ENCODE measurements at regions not wholly inside any gene's neighbourhood (a gene's known extent, or its start where the extent isn't known, plus 50 kb on each side); places are given as distances from the start of the nearest gene placed in this dataset.

DNA sequence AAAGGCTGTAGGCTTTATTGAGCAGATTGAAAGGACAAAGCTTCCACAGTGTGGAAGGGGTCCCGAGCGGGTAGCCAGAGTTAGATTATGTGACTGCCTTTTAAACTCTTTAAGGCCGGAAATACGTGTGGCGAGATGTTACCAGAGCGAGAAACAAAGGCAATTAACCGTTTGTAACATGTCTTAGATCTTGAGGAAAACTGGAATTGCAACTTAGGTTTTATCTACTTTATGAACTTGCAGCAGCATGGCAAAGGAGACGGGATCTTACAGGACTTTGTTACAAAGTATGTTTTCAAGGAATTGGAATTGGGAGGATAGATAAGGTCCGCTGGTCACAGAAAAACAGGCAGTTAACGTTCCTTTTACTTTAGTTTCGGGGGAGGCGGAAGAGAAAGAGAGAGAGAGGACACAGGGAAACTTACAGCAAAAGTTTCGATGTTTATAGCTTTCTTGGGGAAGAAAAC is 594.7 kb upstream of the ADGRB3 start:
- Histone ChIP-seq H3K9me3 (ENCODE audit: control extremely low read depth in 1 of 5, control insufficient read depth in 4 of 5, insufficient read depth in 2 of 5, low read depth in 1 of 5, low read length in 4 of 5) (no peaks in the 10 kb centered on the region), H3K36me3 (ENCODE audit: control insufficient read depth in 4 of 4, insufficient read depth in 4 of 4, low read length in 3 of 4) (no peaks in the 10 kb centered on the region), H3K4me1 (ENCODE audit: control extremely low read depth in 1 of 4, control insufficient read depth in 4 of 4, insufficient read depth in 4 of 4, low read length in 3 of 4) (no peaks in the 10 kb centered on the region), H3K4me3 (ENCODE audit: control insufficient read depth in 1 of 7, extremely low read depth in 1 of 7, insufficient read depth in 4 of 7, low read depth in 2 of 7, low read length in 6 of 7) (peak overlapping the region in 2 of 7 experiments; percentile 19 to 52), H3K27me3 (replicated peaks in 2 of 5; ENCODE audit: control insufficient read depth in 4 of 5, insufficient read depth in 5 of 5, low read length in 4 of 5) (no peaks in the 10 kb centered on the region), H3K27ac (ENCODE audit: insufficient read depth in 1 of 2, low read depth in 1 of 2, low read length in 2 of 2, poor library complexity in 1 of 2, severe bottlenecking in 2 of 2) (peak overlapping the region in 1 of 2 experiments; percentile 76)
- POLR2A ChIA-PET, result interaction anchor here (0.6 kb wide), 1 partner anchor 269 kb away, joined by 5 read pairs; no protein-coding TSS in a partner anchor
- 61% methylated on average over 13 of the region's 13 CpGs for WGBS (ENCODE audit: insufficient coverage)
- CTCF ChIA-PET, result no interaction called here
- DNase-seq, result no peak

DNA sequence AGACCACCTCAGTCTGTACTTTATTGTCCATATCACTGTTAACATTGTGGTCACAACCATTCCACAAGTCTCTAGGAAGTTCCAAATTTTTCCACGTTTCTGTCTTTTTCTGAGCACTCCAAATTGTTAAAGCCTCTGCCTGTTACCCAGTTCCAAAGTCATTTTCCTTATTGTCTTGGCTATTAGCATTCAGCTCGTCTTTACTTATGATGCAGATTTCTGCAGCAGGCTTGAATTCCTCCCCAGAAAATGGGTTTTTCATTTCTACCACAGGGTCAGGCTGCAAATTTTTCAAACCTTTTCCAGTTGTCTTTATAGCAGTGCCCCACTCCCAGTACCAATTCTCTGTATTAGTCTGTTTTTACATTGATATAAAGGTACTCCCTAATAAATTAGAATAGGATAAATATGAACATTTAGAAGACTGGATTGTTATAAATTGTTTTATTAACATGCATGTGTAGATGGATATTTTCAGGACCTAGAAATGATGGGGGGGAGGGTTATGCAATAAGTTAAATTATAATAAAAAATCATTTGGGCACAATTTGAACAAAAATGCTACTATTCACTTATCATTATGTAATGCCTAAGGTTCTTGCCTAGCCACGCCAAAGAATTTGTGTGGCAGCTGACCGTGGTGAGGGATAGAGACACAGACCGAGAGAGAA is 595.3 kb upstream of the ADGRB3 start:
- Histone ChIP-seq H3K36me3 (ENCODE audit: control insufficient read depth in 4 of 4, insufficient read depth in 4 of 4, low read length in 3 of 4) (no peaks in the 10 kb centered on the region), H3K27me3 (replicated peaks in 2 of 5; ENCODE audit: control insufficient read depth in 4 of 5, insufficient read depth in 5 of 5, low read length in 4 of 5) (no peaks in the 10 kb centered on the region), H3K4me1 (ENCODE audit: control extremely low read depth in 1 of 4, control insufficient read depth in 4 of 4, insufficient read depth in 4 of 4, low read length in 3 of 4) (no peaks in the 10 kb centered on the region), H3K27ac (ENCODE audit: insufficient read depth in 1 of 2, low read depth in 1 of 2, low read length in 2 of 2, poor library complexity in 1 of 2, severe bottlenecking in 2 of 2) (peak overlapping the region in 1 of 2 experiments; percentile 76), H3K4me3 (ENCODE audit: control insufficient read depth in 1 of 7, extremely low read depth in 1 of 7, insufficient read depth in 4 of 7, low read depth in 2 of 7, low read length in 6 of 7) (no peak overlapping the region), H3K9me3 (ENCODE audit: control extremely low read depth in 1 of 5, control insufficient read depth in 4 of 5, insufficient read depth in 2 of 5, low read depth in 1 of 5, low read length in 4 of 5) (no peaks in the 10 kb centered on the region)
- ChIA-PET POLR2A (no interaction called here), CTCF (no interaction called here)
- WGBS (ENCODE audit: insufficient coverage), result 54% methylated on average over 4 of the region's 5 CpGs
- DNase-seq, result no peak

DNA sequence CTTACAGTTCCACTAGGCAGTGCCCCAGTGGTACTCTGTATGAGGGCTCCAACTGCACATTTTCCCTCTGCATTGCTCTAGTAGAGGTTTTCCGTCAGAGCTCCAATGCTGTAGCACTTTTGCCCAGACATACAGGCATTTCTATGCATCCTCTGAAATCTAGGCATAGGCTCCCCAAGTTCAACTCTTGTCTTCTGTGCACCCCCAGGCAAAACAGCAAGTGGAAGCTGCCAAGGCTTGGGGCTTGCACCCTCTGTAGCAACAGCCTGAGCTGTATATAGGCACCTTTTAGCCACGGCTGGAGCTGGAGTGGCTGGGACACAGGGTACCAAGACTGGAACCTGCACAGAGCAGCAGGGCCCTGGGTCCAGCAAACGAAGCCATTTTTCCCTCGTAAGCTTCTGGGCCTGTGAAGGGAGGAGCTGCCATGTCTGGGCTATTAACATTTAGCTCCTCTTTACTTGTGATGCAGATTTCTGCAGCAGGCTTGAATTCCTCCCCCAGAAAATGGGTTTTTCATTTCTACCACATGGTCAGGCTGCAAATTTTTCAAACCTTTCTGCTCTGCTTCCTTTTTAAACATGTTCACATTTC is 596.2 kb upstream of the ADGRB3 start:
- no peak overlapping the region for H3K4me3 ChIP-seq (ENCODE audit: control insufficient read depth in 1 of 7, extremely low read depth in 1 of 7, insufficient read depth in 4 of 7, low read depth in 2 of 7, low read length in 6 of 7)
- DNase-seq, result no peak
- no peaks in the 10 kb centered on the region for H3K36me3 ChIP-seq (ENCODE audit: control insufficient read depth in 4 of 4, insufficient read depth in 4 of 4, low read length in 3 of 4)
- no peaks in the 10 kb centered on the region for H3K9me3 ChIP-seq (ENCODE audit: control extremely low read depth in 1 of 5, control insufficient read depth in 4 of 5, insufficient read depth in 2 of 5, low read depth in 1 of 5, low read length in 4 of 5)
- H3K27ac ChIP-seq (ENCODE audit: insufficient read depth in 1 of 2, low read depth in 1 of 2, low read length in 2 of 2, poor library complexity in 1 of 2, severe bottlenecking in 2 of 2), result peak overlapping the region in 1 of 2 experiments; percentile 76
- ChIA-PET CTCF (no interaction called here), POLR2A (no interaction called here)
- no peaks in the 10 kb centered on the region for H3K27me3 ChIP-seq (replicated peaks in 2 of 5; ENCODE audit: control insufficient read depth in 4 of 5, insufficient read depth in 5 of 5, low read length in 4 of 5)
- H3K4me1 ChIP-seq (ENCODE audit: control extremely low read depth in 1 of 4, control insufficient read depth in 4 of 4, insufficient read depth in 4 of 4, low read length in 3 of 4), result no peaks in the 10 kb centered on the region
- WGBS (ENCODE audit: insufficient coverage), result 75% methylated on average over 4 of the region's 4 CpGs

DNA sequence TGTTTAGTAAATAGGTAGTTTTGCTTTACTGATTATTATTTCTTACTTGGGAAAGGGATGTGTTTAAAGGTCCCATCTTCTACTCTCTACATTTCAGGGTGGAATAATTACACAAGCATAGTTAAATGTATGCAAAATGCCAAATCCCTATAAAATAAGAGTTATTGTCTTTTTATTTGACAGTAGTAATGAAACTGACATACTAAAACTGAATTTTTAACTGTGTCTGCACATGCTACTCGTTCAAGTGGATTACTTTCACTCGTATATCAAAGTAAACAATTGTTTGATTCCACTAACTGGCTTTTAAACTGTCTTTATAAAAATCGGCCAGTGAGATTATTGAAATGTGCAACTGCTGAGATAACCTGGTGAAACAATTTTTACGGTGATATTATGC is 602.9 kb upstream of the ADGRB3 start:
- WGBS (ENCODE audit: insufficient coverage), result no CpG with 5 or more reads among the region's 4 CpGs

DNA sequence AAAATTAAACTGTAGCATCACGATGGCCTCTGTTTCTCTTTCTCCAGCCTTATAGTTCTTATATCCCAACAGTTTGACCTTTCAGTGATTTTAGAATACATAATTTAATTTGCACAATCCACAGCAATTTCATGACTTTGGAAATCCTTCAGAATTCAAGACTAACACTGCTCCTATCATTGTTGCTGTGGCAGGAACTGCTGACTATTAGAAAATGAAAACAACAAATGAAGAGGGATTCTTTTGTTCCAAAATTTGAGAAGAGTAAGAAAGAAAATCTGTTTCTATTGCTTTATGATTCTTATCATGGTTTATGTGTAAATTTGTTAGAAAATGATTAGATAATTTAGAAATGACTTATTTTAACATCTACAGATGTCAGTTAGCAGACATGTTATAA is 604.0 kb upstream of the ADGRB3 start:
- Histone ChIP-seq H3K27me3 (replicated peaks in 2 of 5; ENCODE audit: control insufficient read depth in 4 of 5, insufficient read depth in 5 of 5, low read length in 4 of 5) (no peaks in the 10 kb centered on the region), H3K9me3 (ENCODE audit: control extremely low read depth in 1 of 5, control insufficient read depth in 4 of 5, insufficient read depth in 2 of 5, low read depth in 1 of 5, low read length in 4 of 5) (no peaks in the 10 kb centered on the region), H3K27ac (ENCODE audit: insufficient read depth in 1 of 2, low read depth in 1 of 2, low read length in 2 of 2, poor library complexity in 1 of 2, severe bottlenecking in 2 of 2) (no peak overlapping the region), H3K4me3 (ENCODE audit: control insufficient read depth in 1 of 7, extremely low read depth in 1 of 7, insufficient read depth in 4 of 7, low read depth in 2 of 7, low read length in 6 of 7) (no peak overlapping the region), H3K4me1 (ENCODE audit: control extremely low read depth in 1 of 4, control insufficient read depth in 4 of 4, insufficient read depth in 4 of 4, low read length in 3 of 4) (no peaks in the 10 kb centered on the region), H3K36me3 (ENCODE audit: control insufficient read depth in 4 of 4, insufficient read depth in 4 of 4, low read length in 3 of 4) (no peaks in the 10 kb centered on the region)
- POLR2A ChIA-PET, result no interaction called here
- WGBS (ENCODE audit: insufficient coverage), result no CpG with 5 or more reads among the region's 1 CpG
- CTCF ChIA-PET, result no interaction called here
- no peak for DNase-seq

More for the DNA sequence above, 602.9 kb upstream of the ADGRB3 start:
- no peaks in the 10 kb centered on the region for H3K27me3 ChIP-seq (replicated peaks in 2 of 5; ENCODE audit: control insufficient read depth in 4 of 5, insufficient read depth in 5 of 5, low read length in 4 of 5)
- H3K27ac ChIP-seq (ENCODE audit: insufficient read depth in 1 of 2, low read depth in 1 of 2, low read length in 2 of 2, poor library complexity in 1 of 2, severe bottlenecking in 2 of 2), result no peak overlapping the region
- H3K36me3 ChIP-seq (ENCODE audit: control insufficient read depth in 4 of 4, insufficient read depth in 4 of 4, low read length in 3 of 4), result no peaks in the 10 kb centered on the region
- ChIA-PET CTCF (no interaction called here), POLR2A (no interaction called here)
- no peak for DNase-seq
- H3K9me3 ChIP-seq (ENCODE audit: control extremely low read depth in 1 of 5, control insufficient read depth in 4 of 5, insufficient read depth in 2 of 5, low read depth in 1 of 5, low read length in 4 of 5), result no peaks in the 10 kb centered on the region
- H3K4me3 ChIP-seq (ENCODE audit: control insufficient read depth in 1 of 7, extremely low read depth in 1 of 7, insufficient read depth in 4 of 7, low read depth in 2 of 7, low read length in 6 of 7), result no peak overlapping the region
- H3K4me1 ChIP-seq (ENCODE audit: control extremely low read depth in 1 of 4, control insufficient read depth in 4 of 4, insufficient read depth in 4 of 4, low read length in 3 of 4), result no peaks in the 10 kb centered on the region

DNA sequence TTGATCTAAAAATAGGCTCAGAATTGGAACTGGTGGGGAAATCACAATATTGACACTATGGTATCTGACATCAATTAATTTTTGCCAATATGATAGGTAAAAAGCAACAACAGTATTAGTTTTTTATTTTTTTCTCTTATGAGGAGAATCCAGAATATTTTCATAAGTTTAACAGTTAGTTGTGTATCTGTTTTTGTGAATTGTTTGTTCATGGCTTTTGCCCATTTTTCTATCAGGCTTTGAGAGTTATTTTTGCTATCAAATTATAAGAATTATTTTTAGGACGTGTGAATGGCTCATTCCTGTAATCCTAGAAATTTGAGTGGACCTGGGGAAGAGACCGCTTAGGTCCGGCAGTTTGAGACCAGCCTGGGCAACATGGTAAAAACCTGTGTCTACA is 608.6 kb upstream of the ADGRB3 start:
- POLR2A ChIA-PET, result no interaction called here
- CTCF ChIA-PET, result no interaction called here
- Histone ChIP-seq H3K4me3 (ENCODE audit: control insufficient read depth in 1 of 7, extremely low read depth in 1 of 7, insufficient read depth in 4 of 7, low read depth in 2 of 7, low read length in 6 of 7) (no peak overlapping the region), H3K27me3 (replicated peaks in 2 of 5; ENCODE audit: control insufficient read depth in 4 of 5, insufficient read depth in 5 of 5, low read length in 4 of 5) (no peaks in the 10 kb centered on the region), H3K4me1 (ENCODE audit: control extremely low read depth in 1 of 4, control insufficient read depth in 4 of 4, insufficient read depth in 4 of 4, low read length in 3 of 4) (no peaks in the 10 kb centered on the region), H3K9me3 (ENCODE audit: control extremely low read depth in 1 of 5, control insufficient read depth in 4 of 5, insufficient read depth in 2 of 5, low read depth in 1 of 5, low read length in 4 of 5) (no peaks in the 10 kb centered on the region), H3K27ac (ENCODE audit: insufficient read depth in 1 of 2, low read depth in 1 of 2, low read length in 2 of 2, poor library complexity in 1 of 2, severe bottlenecking in 2 of 2) (no peak overlapping the region), H3K36me3 (ENCODE audit: control insufficient read depth in 4 of 4, insufficient read depth in 4 of 4, low read length in 3 of 4) (no peaks in the 10 kb centered on the region)
- DNase-seq, result no peak
- WGBS (ENCODE audit: insufficient coverage), result 96% methylated on average over 3 of the region's 3 CpGs

DNA sequence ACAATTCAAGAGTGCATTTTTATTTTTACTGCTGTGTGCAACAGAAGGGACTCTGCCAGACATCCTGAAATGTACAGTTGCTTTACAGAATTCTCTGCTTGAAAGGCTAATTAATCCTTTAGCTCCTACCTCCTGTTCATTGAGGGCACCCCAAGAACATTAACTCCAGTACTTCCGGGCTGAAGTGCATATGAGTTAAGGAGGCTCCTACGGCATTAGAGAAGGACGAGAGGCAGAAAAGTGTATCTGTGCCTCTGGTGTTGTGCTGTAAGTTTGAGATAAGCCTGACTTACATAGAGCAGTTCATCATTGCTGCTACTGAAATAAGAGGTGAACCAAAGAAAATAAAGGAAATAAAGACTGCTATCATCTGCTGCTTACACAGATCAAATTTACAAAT is 609.3 kb upstream of the ADGRB3 start:
- H3K4me1 ChIP-seq (ENCODE audit: control extremely low read depth in 1 of 4, control insufficient read depth in 4 of 4, insufficient read depth in 4 of 4, low read length in 3 of 4), result no peaks in the 10 kb centered on the region
- no peak overlapping the region for H3K4me3 ChIP-seq (ENCODE audit: control insufficient read depth in 1 of 7, extremely low read depth in 1 of 7, insufficient read depth in 4 of 7, low read depth in 2 of 7, low read length in 6 of 7)
- 100% methylated on average over 1 of the region's 3 CpGs for WGBS (ENCODE audit: insufficient coverage)
- H3K36me3 ChIP-seq (ENCODE audit: control insufficient read depth in 4 of 4, insufficient read depth in 4 of 4, low read length in 3 of 4), result no peaks in the 10 kb centered on the region
- ChIA-PET POLR2A (no interaction called here), CTCF (interaction anchor here (0.9 kb wide), 1 partner anchor 126 kb away, joined by 3 read pairs; no protein-coding TSS in a partner anchor)
- no peaks in the 10 kb centered on the region for H3K27me3 ChIP-seq (replicated peaks in 2 of 5; ENCODE audit: control insufficient read depth in 4 of 5, insufficient read depth in 5 of 5, low read length in 4 of 5)
- no peaks in the 10 kb centered on the region for H3K9me3 ChIP-seq (ENCODE audit: control extremely low read depth in 1 of 5, control insufficient read depth in 4 of 5, insufficient read depth in 2 of 5, low read depth in 1 of 5, low read length in 4 of 5)
- DNase-seq, result no peak
- H3K27ac ChIP-seq (ENCODE audit: insufficient read depth in 1 of 2, low read depth in 1 of 2, low read length in 2 of 2, poor library complexity in 1 of 2, severe bottlenecking in 2 of 2), result no peak overlapping the region

Data from common myeloid progenitor, CD34-positive (primary cell).